ENCODE measurements at regions not wholly inside any gene's neighbourhood (a gene's known extent, or its start where the extent isn't known, plus 50 kb on each side); places are given as distances from the start of the nearest gene placed in this dataset.

- no peak overlapping the region for H3K4me3 ChIP-seq (ENCODE audit: insufficient read depth, low read length)
- no peaks in the 10 kb centered on the region for H3K36me3 ChIP-seq (ENCODE audit: insufficient read depth, low read length)
- H3K4me1 ChIP-seq (ENCODE audit: insufficient read depth, low read length), result no peaks in the 10 kb centered on the region
- no peak for TF ChIP-seq CTCF (IDR thresholded peaks at IDR 0.05; ENCODE audit: extremely low read depth, low read depth, low read length)
- H2AFZ ChIP-seq (ENCODE audit: low read length), result no peak overlapping the region
- no peaks in the 10 kb centered on the region for H3K79me2 ChIP-seq (ENCODE audit: insufficient read depth, low read length)
- DNase-seq (ENCODE audit: insufficient read length, low spot score, missing footprints), result no peak
- H3K27me3 ChIP-seq (ENCODE audit: insufficient read depth, low read length), result no peaks in the 10 kb centered on the region
- H4K20me1 ChIP-seq (ENCODE audit: insufficient read depth, low read length), result no peaks in the 10 kb centered on the region
- no peak overlapping the region for H3K27ac ChIP-seq (ENCODE audit: low read depth, low read length)
- no peak overlapping the region for H3K4me2 ChIP-seq (ENCODE audit: insufficient read depth, low read length)
- no peaks in the 10 kb centered on the region for H3K9me3 ChIP-seq (ENCODE audit: low read depth, low read length)
These were observed 138.9 kb upstream of the RALGAPA2 start for GRCh38 chr20:20851385-20851784.

GRCh38 chr20:20850407-20850806 is 138.0 kb upstream of the RALGAPA2 start:
- Histone ChIP-seq H3K9me3 (ENCODE audit: low read depth, low read length) (no peaks in the 10 kb centered on the region), H3K79me2 (ENCODE audit: insufficient read depth, low read length) (no peaks in the 10 kb centered on the region), H3K36me3 (ENCODE audit: insufficient read depth, low read length) (no peaks in the 10 kb centered on the region), H3K4me3 (ENCODE audit: insufficient read depth, low read length) (no peak overlapping the region), H3K4me1 (ENCODE audit: insufficient read depth, low read length) (no peaks in the 10 kb centered on the region), H4K20me1 (ENCODE audit: insufficient read depth, low read length) (no peaks in the 10 kb centered on the region), H2AFZ (ENCODE audit: low read length) (no peak overlapping the region), H3K27ac (ENCODE audit: low read depth, low read length) (no peak overlapping the region), H3K27me3 (ENCODE audit: insufficient read depth, low read length) (no peaks in the 10 kb centered on the region), H3K4me2 (ENCODE audit: insufficient read depth, low read length) (no peak overlapping the region)
- no peak for DNase-seq (ENCODE audit: insufficient read length, low spot score, missing footprints)
- TF ChIP-seq CTCF (IDR thresholded peaks at IDR 0.05; ENCODE audit: extremely low read depth, low read depth, low read length), result no peak

DNA sequence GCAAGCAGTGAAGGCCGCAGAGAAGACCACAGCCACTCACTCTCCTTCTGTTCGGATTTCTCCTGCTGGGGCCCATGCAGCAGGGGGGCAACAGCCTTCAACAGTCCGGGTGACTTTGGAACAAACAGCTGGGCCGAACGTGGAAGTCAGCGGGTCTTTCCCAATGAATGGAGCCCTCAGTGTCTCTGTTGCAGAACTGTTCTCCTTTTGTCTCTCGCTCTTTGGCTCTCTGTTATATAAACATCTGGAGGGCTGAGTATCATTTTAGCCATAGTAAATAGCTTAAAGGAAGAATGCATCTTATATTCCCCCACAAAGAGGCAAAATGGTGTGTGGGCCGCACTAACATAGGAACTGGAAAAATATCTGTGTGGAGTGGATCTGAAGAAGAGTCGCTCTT is 136.7 kb upstream of the RALGAPA2 start:
- no peak for DNase-seq (ENCODE audit: insufficient read length, low spot score, missing footprints)
- H3K36me3 ChIP-seq (ENCODE audit: insufficient read depth, low read length), result no peaks in the 10 kb centered on the region
- H3K27ac ChIP-seq (ENCODE audit: low read depth, low read length), result no peak overlapping the region
- no peak overlapping the region for H3K4me3 ChIP-seq (ENCODE audit: insufficient read depth, low read length)
- no peak overlapping the region for H2AFZ ChIP-seq (ENCODE audit: low read length)
- no peaks in the 10 kb centered on the region for H4K20me1 ChIP-seq (ENCODE audit: insufficient read depth, low read length)
- no peaks in the 10 kb centered on the region for H3K4me1 ChIP-seq (ENCODE audit: insufficient read depth, low read length)
- no peak for TF ChIP-seq CTCF (IDR thresholded peaks at IDR 0.05; ENCODE audit: extremely low read depth, low read depth, low read length)
- H3K9me3 ChIP-seq (ENCODE audit: low read depth, low read length), result no peaks in the 10 kb centered on the region
- H3K4me2 ChIP-seq (ENCODE audit: insufficient read depth, low read length), result no peak overlapping the region
- no peaks in the 10 kb centered on the region for H3K27me3 ChIP-seq (ENCODE audit: insufficient read depth, low read length)
- no peaks in the 10 kb centered on the region for H3K79me2 ChIP-seq (ENCODE audit: insufficient read depth, low read length)

- no peak overlapping the region for H3K27ac ChIP-seq (ENCODE audit: low read depth, low read length)
- H3K79me2 ChIP-seq (ENCODE audit: insufficient read depth, low read length), result no peaks in the 10 kb centered on the region
- DNase-seq (ENCODE audit: insufficient read length, low spot score, missing footprints), result no peak
- no peaks in the 10 kb centered on the region for H3K27me3 ChIP-seq (ENCODE audit: insufficient read depth, low read length)
- H3K4me2 ChIP-seq (ENCODE audit: insufficient read depth, low read length), result no peak overlapping the region
- no peak overlapping the region for H3K4me3 ChIP-seq (ENCODE audit: insufficient read depth, low read length)
- H4K20me1 ChIP-seq (ENCODE audit: insufficient read depth, low read length), result no peaks in the 10 kb centered on the region
- TF ChIP-seq CTCF (IDR thresholded peaks at IDR 0.05; ENCODE audit: extremely low read depth, low read depth, low read length), result no peak
- H2AFZ ChIP-seq (ENCODE audit: low read length), result no peak overlapping the region
- H3K36me3 ChIP-seq (ENCODE audit: insufficient read depth, low read length), result no peaks in the 10 kb centered on the region
- no peaks in the 10 kb centered on the region for H3K9me3 ChIP-seq (ENCODE audit: low read depth, low read length)
- H3K4me1 ChIP-seq (ENCODE audit: insufficient read depth, low read length), result no peaks in the 10 kb centered on the region
These were observed 135.4 kb upstream of the RALGAPA2 start for GRCh38 chr20:20847814-20848213.

All from osteoblast (primary cell).